K562 (cell line): ENCODE measurements at regions not wholly inside any gene's neighbourhood (a gene's known extent, or its start where the extent isn't known, plus 50 kb on each side); places are given as distances from the start of the nearest gene placed in this dataset.

Source experiments
- CREB3 ChIP-seq: fragments of 450-650 bp; conservative IDR thresholded peaks from 2 replicates; pipeline ENCODE4 v1.6.1; 2016; ENCODE audit warnings: missing genetic modification characterization, low read depth, mild to moderate bottlenecking, missing compliant biosample characterization, moderate library complexity
- DLX4 ChIP-seq: fragments of 250-450 bp; sonication (Bioruptor Pico); IDR thresholded peaks from 2 replicates; pipeline ENCODE4 v1.6.1; 2021; ENCODE audit warnings: mild to moderate bottlenecking
- MEIS2 ChIP-seq: fragments of 450-650 bp; IDR thresholded peaks from 2 replicates; pipeline ENCODE4 v1.6.1; 2014; ENCODE audit warnings: mild to moderate bottlenecking; ENCODE audit not compliant: partially characterized antibody
- PBX2 ChIP-seq, 2 experiments: IDR thresholded peaks in 1 of 2; conservative IDR thresholded peaks in 1 of 2; 2 replicates each; pipeline ENCODE4 v1.6.1; 2016; ENCODE audit warnings: low read depth in 2 of 2, mild to moderate bottlenecking in 1 of 2, missing compliant biosample characterization in 1 of 2, missing genetic modification characterization in 1 of 2, moderate library complexity in 1 of 2
- SAP30 ChIP-seq: fragments of 200-600 bp; sonication (generic); IDR thresholded peaks from 2 replicates; pipeline ENCODE4 v1.6.1; 2012; ENCODE audit warnings: borderline replicate concordance, low read depth, mild to moderate bottlenecking, moderate library complexity, low read length, control low read depth, inconsistent platforms; ENCODE audit not compliant: insufficient read depth, poor library complexity, severe bottlenecking
- SMAD2 ChIP-seq: fragments of 150-350 bp; IDR thresholded peaks from 2 replicates; pipeline ENCODE4 v1.6.1; 2014; ENCODE audit warnings: low read depth, mild to moderate bottlenecking, low read length
- TEAD2 ChIP-seq: fragments of 450-650 bp; IDR thresholded peaks from 2 replicates; pipeline ENCODE4 v1.6.1; 2016; ENCODE audit warnings: missing genetic modification characterization, control low read depth, missing compliant biosample characterization
- ZNF124 ChIP-seq: sonication (generic); formaldehyde crosslinking; IDR thresholded peaks from 2 replicates; pipeline ENCODE4 v1.8.1; 2022; ENCODE audit warnings: missing genetic modification reagents
- TF ChIP-seq, protein P1 (sequence below): fragments of 250-450 bp; sonication (Bioruptor Pico); IDR thresholded peaks from 2 replicates; pipeline ENCODE4 v1.8.0; 2022; ENCODE audit warnings: moderate library complexity, mild to moderate bottlenecking, inconsistent platforms

GRCh38 chr2:126995621-126996377 lies 97.1 kb downstream of the TEX51 start (continued):
- TF ChIP-seq PBX2 (CRISPR knock-in tag; IDR thresholded peaks at IDR 0.05; ENCODE audit: low read depth) (no peak), PBX2 (tag; conservative IDR thresholded peaks at IDR 0.05; ENCODE audit: low read depth) (peak; percentile 73), SAP30 (no peak), TEAD2 (tag) (0 out of 2 replicates have a peak, but pooled peaks have one; percentile 11), MEIS2 (peak; percentile 44), DLX4 (CRISPR knock-in tag) (no peak), CREB3 (tag) (0 out of 2 replicates have a peak, but pooled peaks have one; percentile 23), ZNF124 (CRISPR knock-in tag) (no peak), SMAD2 (no peak)
- TF ChIP-seq, protein P1, sequence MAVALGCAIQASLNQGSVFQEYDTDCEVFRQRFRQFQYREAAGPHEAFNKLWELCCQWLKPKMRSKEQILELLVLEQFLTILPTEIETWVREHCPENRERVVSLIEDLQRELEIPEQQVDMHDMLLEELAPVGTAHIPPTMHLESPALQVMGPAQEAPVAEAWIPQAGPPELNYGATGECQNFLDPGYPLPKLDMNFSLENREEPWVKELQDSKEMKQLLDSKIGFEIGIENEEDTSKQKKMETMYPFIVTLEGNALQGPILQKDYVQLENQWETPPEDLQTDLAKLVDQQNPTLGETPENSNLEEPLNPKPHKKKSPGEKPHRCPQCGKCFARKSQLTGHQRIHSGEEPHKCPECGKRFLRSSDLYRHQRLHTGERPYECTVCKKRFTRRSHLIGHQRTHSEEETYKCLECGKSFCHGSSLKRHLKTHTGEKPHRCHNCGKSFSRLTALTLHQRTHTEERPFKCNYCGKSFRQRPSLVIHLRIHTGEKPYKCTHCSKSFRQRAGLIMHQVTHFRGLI (CRISPR knock-in tag), result no peak
